CD4-positive, alpha-beta T cell treated with Interleukin-4 for 1 hour (primary cell): ENCODE measurements at regions not wholly inside any gene's neighbourhood (a gene's known extent, or its start where the extent isn't known, plus 50 kb on each side); places are given as distances from the start of the nearest gene placed in this dataset.
"Not testable (repeated sequence)": the region's sequence is repeated elsewhere in the genome, so short reads cannot be mapped to it uniquely, and the experiment has no call there.

Experiments
- DNase-seq, 2 donors: peaks; one replicate each; pipeline ENCODE4 v3.0.0-alpha.2; 2020 to 2022

DNA sequence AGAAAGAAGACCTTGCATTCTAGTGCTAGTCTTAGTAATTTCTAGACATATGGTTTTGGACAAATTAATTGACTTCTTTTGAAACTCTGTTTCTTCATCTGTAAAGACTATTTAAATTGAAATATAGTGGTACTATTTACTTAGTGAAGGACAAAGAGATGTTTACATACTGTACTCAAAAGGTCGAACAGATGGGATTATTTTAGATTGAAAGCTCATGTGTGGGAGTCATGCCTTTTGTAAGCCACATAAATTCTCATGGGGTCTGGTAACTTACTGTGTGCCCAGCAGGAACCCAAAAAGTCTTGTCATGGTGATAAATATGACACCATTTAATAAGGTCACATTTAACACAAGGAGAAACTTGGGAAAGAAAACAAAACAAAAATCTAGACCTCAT, 368.2 kb upstream of the CITED2 start:
- no peak for DNase-seq

DNA sequence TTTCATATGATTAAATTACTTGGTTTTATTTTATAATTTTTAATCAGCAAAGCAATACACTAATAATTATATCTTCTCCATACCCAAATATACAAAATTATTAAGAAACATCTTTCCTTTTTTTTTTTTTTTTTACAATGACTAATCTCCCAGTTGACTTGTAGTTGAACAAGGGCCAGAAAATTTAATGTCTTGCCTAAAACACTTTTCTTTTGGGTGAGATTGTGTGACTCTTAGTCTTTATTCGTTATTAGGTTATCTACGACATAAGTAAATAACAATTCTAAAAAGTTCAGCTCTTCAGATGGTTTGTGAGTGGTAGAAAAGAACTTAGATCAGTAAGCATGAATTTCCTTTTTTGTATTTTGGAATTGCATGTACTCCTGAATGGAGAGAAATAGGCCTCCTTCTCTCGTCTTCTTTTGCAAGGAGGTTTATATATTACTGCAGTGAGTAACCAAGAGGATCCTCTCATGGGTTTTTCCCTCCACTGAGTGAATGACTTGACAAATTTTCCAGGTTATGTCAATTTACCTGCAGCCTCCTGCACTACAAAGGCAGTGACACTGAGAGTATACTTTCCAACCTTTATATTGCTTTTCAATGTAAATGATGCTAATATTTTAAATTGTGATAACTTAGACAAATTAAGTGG, 364.5 kb upstream of the CITED2 start:
- no peak for DNase-seq

DNA sequence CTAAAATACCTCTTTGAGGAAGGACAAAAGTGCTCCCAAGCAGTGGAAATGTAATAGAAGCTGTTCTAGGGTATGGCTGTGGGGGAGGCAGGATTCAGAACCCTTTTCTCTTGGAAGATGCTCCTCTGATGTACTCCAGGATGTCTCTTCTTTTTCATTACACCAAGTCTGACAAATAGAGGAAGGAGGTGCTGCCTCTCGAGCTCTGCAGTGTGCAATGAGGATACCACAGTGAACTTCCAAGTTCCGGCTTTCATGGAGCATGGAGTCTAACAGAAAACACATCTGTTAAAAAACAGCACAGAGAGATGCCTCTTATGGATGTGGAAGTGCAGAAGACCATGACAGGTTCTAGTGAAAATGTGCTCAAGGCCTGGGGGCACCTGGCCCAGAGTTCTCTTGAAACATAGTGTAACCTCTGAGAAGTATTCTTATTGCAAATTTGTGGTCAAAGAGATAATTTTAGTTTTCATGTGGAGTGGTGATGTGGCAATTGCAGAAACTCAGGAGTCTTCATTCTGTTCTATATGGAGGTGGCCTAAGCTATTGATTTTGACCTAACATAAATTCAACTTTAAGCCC, 362.0 kb upstream of the CITED2 start:
- DNase-seq = no peak

DNA sequence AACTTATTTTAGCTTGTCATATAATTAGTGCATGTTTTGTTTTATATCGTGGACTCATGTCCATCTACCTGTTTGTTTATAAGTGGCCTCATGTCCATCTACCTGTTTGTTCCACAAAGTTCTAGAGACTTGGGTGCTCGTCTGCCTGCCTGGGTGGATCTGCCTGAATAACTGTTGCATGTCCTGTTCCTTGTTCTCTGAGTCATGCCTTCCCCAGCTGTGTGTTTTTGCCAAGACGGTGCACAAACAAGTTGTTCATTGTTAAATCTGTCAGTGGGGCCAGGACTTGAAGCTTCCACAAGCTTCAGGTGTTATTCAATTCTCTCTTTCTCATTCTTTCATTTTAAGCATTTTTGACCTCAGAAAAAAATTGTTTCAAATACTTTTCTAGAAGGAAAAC, 358.0 kb upstream of the CITED2 start:
- DNase-seq = no peak

DNA sequence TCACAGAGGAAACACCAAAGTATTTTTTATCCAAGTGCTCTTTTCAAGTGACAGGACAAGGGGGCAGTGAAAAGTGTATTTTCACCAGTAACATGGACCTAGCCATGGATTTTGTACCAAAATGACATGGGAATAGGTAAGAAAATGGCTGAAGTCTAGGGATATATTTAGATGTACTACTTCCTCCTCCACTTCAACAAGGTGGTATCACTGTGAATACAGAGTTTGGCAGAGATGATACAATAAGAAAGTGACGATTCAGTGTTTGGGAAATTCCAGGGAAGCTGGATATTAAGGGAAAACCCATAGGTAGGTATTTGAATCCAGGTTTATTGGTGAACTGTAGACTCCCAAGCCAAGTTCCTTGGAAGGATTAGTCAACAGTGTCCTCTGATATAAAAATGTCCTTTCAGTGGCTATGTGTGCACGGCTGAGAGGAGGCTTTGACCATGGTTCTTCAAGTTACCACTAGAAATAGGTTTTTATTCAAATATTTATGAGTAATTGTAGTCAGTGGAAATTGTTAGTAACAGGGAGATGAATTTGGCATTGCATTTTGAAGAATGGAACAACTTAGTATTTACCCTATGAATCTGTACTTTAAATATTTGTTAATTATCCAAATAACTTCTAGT, 356.0 kb upstream of the CITED2 start:
- DNase-seq = no peak

DNA sequence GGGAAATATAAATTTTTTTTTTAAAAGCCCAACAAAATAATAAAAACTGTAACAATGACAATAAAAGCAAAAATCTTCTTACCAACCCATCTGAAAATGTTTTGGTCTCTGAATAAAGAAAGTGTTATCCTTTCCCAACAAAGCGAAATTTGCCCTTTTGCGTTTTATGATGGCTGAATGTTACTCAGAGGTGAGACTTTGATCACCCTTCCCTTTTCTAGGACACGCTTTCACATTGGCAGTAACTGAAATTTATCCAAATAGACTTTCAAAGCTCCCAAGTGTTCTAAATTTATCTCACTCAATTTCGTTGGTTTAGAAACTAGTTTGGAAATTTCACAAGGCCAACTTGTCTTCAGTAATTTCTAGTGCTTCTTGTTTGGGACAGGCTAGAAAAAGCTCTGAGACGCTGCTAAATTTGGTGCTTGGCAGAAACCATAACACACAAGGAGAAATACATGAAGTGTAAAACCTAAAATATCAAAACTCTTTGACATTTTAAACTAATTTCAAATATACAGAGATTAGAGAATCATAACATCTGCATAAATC, 354.5 kb upstream of the CITED2 start:
- DNase-seq = no peak

DNA sequence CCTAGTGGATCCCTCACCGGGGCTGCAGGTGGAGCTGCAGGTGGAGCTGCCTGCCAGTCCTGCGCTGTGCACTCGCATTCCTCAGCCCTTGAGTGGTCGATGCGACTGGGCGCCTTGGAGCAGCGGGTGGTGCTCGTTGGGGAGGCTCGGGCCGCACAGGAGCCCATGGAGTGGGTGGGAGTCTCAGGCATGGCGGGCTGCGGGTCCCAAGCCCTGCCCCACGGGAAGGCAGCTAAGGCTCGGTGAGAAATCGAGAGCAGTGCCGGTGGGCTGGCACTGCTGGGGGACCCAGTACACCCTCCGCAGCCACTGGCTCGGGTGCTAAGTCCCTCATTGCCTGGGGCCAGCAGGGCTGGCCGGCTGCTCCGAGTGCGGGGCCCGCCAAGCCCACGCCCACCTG, 351.8 kb upstream of the CITED2 start:
- DNase-seq = not testable (repeated sequence)

DNA sequence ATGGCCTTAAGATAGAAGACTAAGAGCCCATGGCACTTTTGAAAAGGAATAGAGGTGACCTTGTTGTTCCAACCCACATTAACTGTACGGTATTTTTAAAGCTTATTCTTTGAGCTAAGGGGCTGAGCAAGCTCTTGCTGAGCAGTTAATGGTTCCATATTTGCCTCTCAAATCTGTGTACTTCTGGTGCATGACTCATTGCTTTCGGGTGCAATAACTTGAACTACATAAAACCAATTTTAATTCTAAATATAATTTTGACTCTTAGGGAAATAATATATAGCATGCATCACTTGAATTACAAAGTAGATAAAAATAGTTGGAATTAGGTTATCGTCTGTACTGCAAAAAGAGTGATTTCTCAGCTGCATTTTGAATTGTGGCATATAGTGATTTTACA, 348.1 kb upstream of the CITED2 start:
- DNase-seq = no peak

DNA sequence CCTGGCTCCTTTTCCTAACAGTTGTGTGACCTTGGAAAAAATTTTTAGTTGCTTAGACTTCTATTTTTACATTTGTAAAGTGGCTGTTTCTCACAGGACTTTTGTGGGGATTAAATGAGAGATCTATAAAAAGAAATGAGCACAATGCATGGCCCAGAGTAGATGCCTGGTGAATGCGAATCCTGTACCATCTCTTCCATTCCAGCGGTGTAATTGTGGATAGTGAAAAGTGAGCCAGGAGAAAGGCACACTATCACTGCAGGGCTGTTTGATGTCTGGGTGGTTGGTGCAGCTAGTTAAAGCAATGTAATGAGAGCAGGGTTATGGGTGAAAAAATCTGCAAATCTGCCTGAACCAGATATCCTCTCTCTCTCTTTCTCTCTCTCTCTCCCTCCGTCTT, 347.5 kb upstream of the CITED2 start:
- no peak for DNase-seq

DNA sequence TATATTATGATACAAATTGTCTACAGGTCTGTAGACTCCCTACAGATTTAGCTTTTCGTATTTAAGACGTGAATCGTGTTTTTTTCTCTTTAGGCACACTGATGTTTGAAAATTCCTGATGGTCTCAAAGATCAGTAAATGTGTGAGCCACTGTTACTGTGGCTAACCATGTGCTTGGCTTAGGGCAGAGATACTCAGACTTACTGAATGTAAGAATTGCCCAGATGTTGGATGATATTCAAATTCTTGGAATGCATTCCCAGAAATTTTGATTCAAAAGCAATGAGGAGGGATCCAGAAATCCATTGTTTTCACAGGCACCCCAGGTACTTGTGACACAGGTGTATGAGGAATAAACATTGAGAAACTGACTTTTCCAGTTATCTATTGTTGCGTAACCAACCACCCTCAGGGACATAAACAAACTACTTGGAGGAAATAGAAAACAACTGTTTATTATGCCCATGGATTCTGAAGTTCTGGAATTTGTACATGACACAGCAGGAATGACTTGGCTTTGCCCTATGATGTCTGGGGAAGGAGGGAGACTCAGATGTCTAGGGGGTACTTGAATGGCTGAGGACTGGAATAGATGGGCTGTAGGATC, 339.6 kb upstream of the CITED2 start:
- no peak for DNase-seq

DNA sequence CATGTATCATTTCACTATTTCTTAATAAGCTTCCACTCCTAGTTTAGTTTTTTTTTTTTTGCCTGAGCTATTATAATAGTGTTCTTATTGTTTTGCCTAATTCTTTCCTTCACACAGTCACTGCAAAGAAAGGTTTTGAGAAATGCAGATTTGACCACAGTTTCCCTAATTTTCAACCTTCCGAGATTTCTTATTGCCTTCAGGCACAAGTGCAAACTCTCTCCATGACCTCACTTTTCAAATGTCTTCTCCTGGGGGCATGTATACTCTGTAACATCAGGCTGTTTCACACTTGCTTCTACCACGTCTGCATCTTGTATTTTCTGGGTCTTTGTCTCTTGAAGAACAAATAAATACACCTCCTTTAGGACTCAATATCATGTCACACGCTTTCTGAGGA, 339.0 kb upstream of the CITED2 start:
- DNase-seq = no peak

DNA sequence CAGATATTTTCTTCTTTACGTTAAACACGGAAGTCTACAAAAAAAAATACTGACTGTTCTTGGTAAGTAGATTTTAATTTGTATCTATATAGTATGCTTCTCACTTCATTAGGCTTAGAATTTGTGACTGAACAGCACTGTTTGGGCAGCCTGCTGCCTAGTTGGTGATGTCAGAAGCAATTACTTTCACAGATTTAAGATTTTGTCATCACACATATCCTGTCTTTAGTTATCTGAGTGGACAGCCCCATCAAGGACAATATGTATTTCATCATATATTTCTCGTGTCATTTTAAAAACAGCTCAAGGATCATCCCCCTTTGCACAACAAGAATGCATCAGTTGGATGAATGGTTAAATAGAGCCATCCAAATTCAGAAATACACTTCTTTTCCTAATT, 338.4 kb upstream of the CITED2 start:
- DNase-seq = no peak

DNA sequence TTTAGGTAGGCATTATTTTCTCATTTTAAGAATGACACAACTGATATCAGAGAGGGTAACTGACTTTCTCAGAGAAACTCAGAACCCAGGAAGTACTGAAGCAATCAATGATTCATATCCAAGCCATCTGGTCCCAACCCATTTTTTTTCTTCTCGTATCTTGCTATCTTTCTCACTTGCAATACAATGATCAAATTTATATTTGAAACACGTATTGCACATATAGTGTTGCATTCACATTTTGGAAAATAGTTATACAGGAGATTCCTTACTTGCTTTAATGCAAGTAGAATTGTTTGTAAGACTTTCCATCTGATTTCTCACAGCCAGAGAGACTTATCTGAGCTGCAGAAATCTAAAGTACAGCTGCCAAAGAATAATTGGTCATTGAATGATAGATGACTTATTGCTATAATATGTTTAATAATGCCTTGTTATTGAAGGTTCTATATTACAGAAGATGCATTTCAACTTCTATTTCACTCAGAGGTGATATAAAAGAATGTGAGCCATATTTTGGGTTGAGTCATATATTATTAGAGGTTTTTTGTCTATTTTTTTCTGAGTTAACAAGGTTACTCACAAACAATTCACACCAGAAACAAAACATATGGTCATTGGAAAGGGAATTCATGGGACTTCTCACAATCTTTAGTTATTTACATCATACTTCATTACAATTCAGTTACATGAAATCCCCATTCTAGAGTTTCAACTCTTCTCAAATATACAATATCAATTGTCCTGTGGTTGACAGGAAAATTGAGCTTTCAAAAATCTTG, 337.5 kb upstream of the CITED2 start:
- DNase-seq = no peak

DNA sequence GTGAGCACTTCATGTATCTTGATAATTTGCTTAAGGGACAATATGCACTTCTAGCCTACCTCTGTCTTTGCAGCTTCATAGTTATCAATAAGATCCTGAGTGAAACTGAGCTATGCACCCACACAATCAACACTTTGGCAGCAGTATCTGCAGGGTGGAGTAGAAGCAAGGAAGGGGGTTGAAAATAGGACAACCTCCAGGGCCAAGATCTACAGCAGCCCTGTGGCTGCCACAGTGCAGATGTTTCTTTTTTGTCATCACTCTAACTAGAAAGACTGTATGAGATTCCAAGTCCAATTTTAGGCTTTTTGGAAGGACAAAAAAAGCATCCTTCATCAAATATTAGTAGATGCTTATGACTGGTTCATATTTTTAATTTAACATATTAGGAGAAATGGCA, 336.1 kb upstream of the CITED2 start:
- no peak for DNase-seq

DNA sequence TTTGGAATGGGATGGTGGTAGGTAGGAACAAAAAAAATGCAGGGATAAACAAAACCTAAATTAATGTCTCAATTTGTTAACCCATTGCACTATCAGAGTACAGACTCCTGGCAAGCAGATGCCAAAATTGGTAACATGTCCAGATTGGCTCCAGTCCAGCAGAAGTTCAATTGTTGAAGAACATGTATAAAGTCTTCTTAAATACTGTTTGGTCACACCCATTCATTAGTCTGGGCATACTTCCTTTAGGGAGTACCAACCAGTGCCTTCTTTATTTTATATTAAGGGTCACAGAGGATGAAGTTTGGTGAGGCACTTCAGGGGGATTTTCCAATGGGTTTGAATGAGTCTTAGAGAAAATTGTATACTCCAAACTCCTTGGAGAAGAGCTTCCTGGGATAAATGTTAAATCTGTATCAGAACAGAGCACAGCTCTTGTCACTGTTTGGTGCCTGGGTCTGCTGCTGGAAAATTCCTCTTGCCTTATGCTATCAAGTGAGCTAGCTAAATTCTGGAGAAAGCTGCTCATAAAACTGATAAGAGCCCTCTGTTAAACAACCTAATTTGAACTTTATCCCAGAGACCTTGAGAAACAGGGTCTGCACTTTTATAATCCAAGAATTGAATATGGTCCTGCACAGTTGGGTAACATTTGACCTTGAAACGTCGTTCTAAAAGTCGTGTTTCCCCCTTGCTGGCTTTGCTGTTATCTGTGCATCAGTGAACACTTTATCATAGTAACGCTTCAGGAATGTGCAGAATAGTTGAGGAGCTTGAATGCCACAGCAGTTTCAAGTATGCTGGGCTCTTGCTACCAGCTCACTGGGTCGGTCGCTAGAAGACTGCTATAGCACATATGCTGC, 334.1 kb upstream of the CITED2 start:
- no peak for DNase-seq

DNA sequence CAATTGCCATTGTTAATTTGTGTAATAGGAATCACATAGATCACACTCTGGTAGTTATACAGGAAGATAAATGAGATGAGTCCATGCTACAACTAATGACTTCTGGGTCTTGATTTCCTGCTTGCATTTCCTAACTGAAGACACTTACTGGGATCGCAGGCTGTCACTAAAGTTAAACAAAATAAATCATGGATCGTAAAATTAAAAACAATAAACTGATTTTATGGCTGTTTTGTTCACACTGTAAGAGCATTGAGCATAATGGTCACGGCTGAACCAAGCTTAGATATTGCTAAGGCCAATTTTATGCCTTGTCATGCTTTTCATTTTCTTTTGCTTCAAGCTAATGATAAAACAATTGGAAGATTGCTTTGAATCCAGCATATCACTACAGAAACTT, 332.5 kb upstream of the CITED2 start:
- DNase-seq = no peak

DNA sequence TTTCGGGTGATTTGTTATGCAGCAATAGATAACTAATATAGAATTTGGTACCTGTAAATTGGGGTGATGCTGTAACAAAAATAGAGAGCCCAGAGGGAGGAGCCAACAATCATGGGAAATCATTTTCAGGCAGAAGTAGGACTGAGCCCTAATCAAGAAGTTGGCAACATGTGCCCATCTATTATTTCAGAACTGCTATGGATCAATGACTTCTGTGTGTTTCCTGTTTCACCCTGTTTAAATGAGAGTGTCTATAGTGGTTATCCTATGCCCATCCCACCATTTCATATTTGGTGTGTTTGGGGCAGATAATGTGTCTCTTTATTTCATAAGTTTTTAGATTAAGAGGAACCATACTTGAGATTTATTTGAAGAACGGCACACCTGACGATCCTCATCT, 330.8 kb upstream of the CITED2 start:
- no peak for DNase-seq

DNA sequence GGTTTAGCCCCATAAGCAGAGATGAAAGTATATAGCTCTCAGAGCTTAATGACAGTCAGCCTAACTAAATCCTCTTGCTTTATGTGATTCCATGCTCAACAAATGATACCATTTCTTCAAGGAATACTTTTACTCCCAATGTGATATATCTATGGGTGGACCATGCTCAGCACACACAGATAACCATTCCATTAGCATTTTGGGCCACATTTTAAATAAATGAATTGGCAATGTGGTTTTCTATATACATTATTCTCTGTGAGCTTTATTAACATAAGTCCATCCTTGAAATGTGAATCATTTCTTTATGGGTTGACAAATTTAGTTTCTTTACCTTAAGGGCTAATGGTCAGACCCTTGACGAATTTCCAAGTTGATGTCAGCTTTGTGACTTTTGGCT, 329.3 kb upstream of the CITED2 start:
- no peak for DNase-seq

DNA sequence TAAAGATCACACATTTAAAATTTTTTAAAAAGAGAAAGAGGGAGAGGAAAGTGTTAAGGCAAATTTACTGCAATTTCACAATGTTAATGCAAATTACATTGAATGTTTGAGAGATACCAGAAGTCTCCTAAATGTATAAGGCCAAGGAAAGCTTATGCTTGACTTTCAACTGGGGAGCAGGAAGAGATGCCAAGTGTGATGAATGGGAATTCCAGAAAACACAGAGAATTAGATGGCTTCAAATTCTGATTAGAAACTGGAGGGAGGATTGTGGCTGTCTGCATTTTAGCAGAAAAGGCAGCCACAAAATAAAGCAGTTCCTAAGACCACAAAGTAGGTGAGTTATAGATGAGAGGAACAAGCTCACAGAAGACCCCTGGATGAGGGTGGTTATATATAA, 328.3 kb upstream of the CITED2 start:
- no peak for DNase-seq

DNA sequence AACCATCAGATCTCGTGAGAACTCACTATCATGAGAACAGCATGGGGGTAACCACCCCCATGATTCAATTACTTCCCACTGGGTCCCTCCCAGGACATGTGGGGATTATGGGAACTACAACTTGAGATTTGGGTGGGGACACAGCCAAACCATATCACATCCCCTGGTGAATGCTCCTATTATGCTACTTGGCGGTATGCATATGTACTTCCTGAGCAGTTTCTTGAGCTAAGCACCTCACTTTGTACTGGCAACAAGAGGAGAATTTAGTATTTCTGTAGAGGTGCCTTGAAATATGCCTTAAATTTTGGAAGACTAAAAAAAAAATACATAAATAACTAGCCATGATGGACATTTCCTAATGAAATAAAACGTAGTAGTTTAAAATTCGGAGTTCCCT, 327.2 kb upstream of the CITED2 start:
- DNase-seq = no peak

DNA sequence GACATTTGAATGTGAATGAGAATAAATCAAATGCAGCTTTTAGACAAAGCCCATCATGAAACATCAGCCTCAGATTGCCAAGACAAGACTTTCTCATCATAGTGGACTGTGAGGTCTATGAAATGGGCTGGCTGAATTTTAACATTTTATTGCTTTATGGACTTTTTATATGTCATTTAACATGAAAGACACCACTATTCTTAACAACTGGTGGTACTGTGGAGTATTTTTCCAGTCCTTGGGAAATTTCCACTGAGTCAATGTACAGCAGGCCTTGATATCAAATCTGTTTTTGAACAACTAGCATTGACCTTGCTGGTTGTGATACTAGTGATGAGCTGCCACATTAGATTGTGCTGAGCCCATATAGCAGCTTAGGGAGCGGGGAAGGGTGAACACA, 326.6 kb upstream of the CITED2 start:
- DNase-seq = no peak

DNA sequence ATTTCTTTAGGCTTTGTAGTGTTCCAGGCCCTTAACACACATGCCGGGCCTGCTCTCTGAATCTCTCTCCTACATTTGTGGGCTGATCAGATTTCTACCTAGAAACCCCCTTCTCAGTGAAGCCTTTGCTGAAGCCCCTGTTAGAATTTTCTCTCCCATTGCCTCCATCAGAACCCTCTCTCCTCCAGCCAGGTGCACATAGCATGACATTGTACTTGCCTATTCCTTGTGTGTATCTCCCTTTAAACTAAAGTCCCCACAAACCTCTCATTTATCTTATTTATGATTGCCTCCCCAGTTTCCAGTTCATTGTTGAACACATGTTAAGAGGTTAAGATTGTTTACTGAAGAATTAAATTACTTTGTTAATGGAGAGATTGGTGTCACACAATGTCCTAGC, 325.5 kb upstream of the CITED2 start:
- no peak for DNase-seq
